HG03571 (cell line): ENCODE measurements at regions not wholly inside any gene's neighbourhood (a gene's known extent, or its start where the extent isn't known, plus 50 kb on each side); places are given as distances from the start of the nearest gene placed in this dataset.

Source experiments
- ATAC-seq: cut with Tn5 transposase; IDR thresholded peaks from one replicate; pipeline ENCODE4 v1.9.1; 2021; ENCODE audit not compliant: unreplicated experiment

GRCh38 chr9:28547527-28547926 lies 974.2 kb upstream of the C9orf72 start:
- no peak for ATAC-seq

- ATAC-seq = no peak
These were observed 990.1 kb upstream of the C9orf72 start for GRCh38 chr9:28563291-28563934.

GRCh38 chr9:28583832-28584231 lies 1010.6 kb upstream of the C9orf72 start:
- ATAC-seq = no peak

- ATAC-seq = no peak
These were observed 1011.3 kb upstream of the C9orf72 start for GRCh38 chr9:28584542-28584941.

GRCh38 chr9:28587052-28587451 lies 1013.8 kb upstream of the C9orf72 start:
- ATAC-seq = no peak

GRCh38 chr9:28598408-28598807 lies 1025.1 kb upstream of the C9orf72 start:
- no peak for ATAC-seq

- ATAC-seq = no peak
These were observed 1026.9 kb upstream of the C9orf72 start for GRCh38 chr9:28600226-28600625.

- no peak for ATAC-seq
These were observed 1034.6 kb upstream of the C9orf72 start for GRCh38 chr9:28607843-28608242.

GRCh38 chr9:28610339-28610738 lies 1037.1 kb upstream of the C9orf72 start:
- no peak for ATAC-seq

- ATAC-seq = no peak
These were observed 1043.0 kb upstream of the C9orf72 start for GRCh38 chr9:28616310-28616709.

- no peak for ATAC-seq
These were observed 1046.7 kb upstream of the C9orf72 start for GRCh38 chr9:28620011-28620410.

- ATAC-seq = no peak
These were observed 1047.4 kb upstream of the C9orf72 start for GRCh38 chr9:28620661-28621060.

- no peak for ATAC-seq
These were observed 1051.5 kb upstream of the C9orf72 start for GRCh38 chr9:28624771-28625170.

- ATAC-seq = no peak
These were observed 1054.8 kb upstream of the C9orf72 start for GRCh38 chr9:28628031-28628430.

- ATAC-seq = no peak
These were observed 1075.4 kb upstream of the C9orf72 start for GRCh38 chr9:28648723-28649122.

- ATAC-seq = no peak
These were observed 1077.0 kb upstream of the C9orf72 start for GRCh38 chr9:28650327-28650726.

- ATAC-seq = no peak
These were observed 1077.9 kb upstream of the C9orf72 start for GRCh38 chr9:28651050-28651722.

- ATAC-seq = no peak
These were observed 1079.9 kb upstream of the C9orf72 start for GRCh38 chr9:28653216-28653615.

- ATAC-seq = no peak
These were observed 1083.4 kb upstream of the C9orf72 start for GRCh38 chr9:28656727-28657126.

- no peak for ATAC-seq
These were observed 1088.6 kb upstream of the C9orf72 start for GRCh38 chr9:28661853-28662252.

GRCh38 chr9:28662675-28663074 lies 1089.4 kb upstream of the C9orf72 start:
- no peak for ATAC-seq

GRCh38 chr9:28668158-28668557 lies 1094.9 kb upstream of the C9orf72 start:
- no peak for ATAC-seq

- ATAC-seq = no peak
These were observed 1097.7 kb upstream of the C9orf72 start for GRCh38 chr9:28671000-28671399.
